Fibroblast of lung (primary cell): ENCODE measurements at regions not wholly inside any gene's neighbourhood (a gene's known extent, or its start where the extent isn't known, plus 50 kb on each side); places are given as distances from the start of the nearest gene placed in this dataset.

Experiments
- CTCF ChIP-seq, 2 donors: IDR thresholded peaks in 1 of 2; conservative IDR thresholded peaks in 1 of 2; 1 replicate in 1 of 2; 2 replicates in 1 of 2; pipeline ENCODE4 v1.5.1; 2011 to 2012; ENCODE audit warnings: low read length in 2 of 2, control low read depth in 1 of 2, inconsistent platforms in 1 of 2, low read depth in 1 of 2, mild to moderate bottlenecking in 1 of 2
- EZH2 ChIP-seq: IDR thresholded peaks from 2 replicates; pipeline ENCODE4 v1.5.1; 2012; ENCODE audit warnings: low read length, control low read depth, mild to moderate bottlenecking; ENCODE audit errors: missing control alignments

GRCh38 chr18:22093731-22094357 is 75.5 kb upstream of the GATA6 start:
- TF ChIP-seq CTCF (conservative IDR thresholded peaks at IDR 0.05 in 1 of 2, IDR thresholded peaks at IDR 0.05 in 1 of 2; ENCODE audit: low read depth in 1 of 2, low read length in 2 of 2) = no peak
- TF ChIP-seq EZH2 = no peak
